ENCODE measurements at regions not wholly inside any gene's neighbourhood (a gene's known extent, or its start where the extent isn't known, plus 50 kb on each side); places are given as distances from the start of the nearest gene placed in this dataset.

DNA sequence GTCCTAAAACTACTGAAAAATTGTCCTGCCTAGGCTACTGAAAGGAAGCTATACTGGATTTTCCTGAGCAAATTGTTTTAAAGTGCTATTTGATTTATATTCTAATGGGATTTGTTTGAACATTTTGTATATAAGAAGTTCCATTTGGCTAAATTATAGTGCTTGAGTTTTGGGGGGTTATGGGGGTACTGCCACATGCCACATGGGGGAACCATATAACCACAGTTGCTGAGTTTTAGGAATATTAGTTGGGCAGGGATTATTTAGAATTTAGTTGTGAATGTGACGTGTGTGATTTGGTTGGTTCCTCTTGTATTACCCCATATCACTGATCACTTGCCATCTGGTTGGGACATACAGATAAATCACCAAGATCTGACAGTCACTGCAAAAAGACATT lies 224.5 kb upstream of the TAPT1 start:
- H3K36me3 ChIP-seq (ENCODE audit: control insufficient read depth in 1 of 2, insufficient read depth in 2 of 2, low read depth in 1 of 2, low read length in 2 of 2): no peaks in the 10 kb centered on the region
- no peak overlapping the region for H3K23ac ChIP-seq (ENCODE audit: low read length in 2 of 2)
- H2AK5ac ChIP-seq (ENCODE audit: low read length, severe bottlenecking): no peak overlapping the region
- H4K8ac ChIP-seq (ENCODE audit: low read length): no peak overlapping the region
- H3K4me3 ChIP-seq (ENCODE audit: insufficient read depth in 1 of 2, low read depth in 1 of 2, low read length in 2 of 2): no peak overlapping the region
- no peaks in the 10 kb centered on the region for H3K9me3 ChIP-seq (ENCODE audit: control insufficient read depth, low read length)
- no peak overlapping the region for H2BK12ac ChIP-seq (ENCODE audit: low read length in 2 of 2)
- H4K91ac ChIP-seq (ENCODE audit: low read length): no peak overlapping the region
- no peak overlapping the region for H3K14ac ChIP-seq (ENCODE audit: low read length in 2 of 2)
- no peak overlapping the region for H2BK15ac ChIP-seq (ENCODE audit: low read depth, poor library complexity, severe bottlenecking)
- peaks cover 0 to 3% of the 10 kb centered on the region in 2 experiments for H3K27me3 ChIP-seq (ENCODE audit: control insufficient read depth in 1 of 2, insufficient read depth in 1 of 2, low read length in 2 of 2)
- H3K79me1 ChIP-seq (replicated peaks; ENCODE audit: low read length, poor library complexity, severe bottlenecking): no peaks in the 10 kb centered on the region
- H2BK5ac ChIP-seq (ENCODE audit: low read depth, low read length, poor library complexity, severe bottlenecking): no peak overlapping the region
- H3K4me1 ChIP-seq (ENCODE audit: control insufficient read depth, insufficient read depth, low read depth, low read length): no peaks in the 10 kb centered on the region
- no peak overlapping the region for H2BK120ac ChIP-seq (ENCODE audit: low read depth, low read length)
- H3K9ac ChIP-seq (ENCODE audit: low read length): no peak overlapping the region
- 86% methylated on average over 1 of the region's 1 CpG for WGBS
- no peak overlapping the region for H3K4ac ChIP-seq (ENCODE audit: low read depth in 1 of 2, low read length in 2 of 2)
- no peak overlapping the region for H3K27ac ChIP-seq (ENCODE audit: low read length, poor library complexity, severe bottlenecking)
- no peak overlapping the region for H3K18ac ChIP-seq (ENCODE audit: low read depth in 1 of 2, low read length in 2 of 2)
- DNase-seq: peak; percentile 3
- H3K4me2 ChIP-seq (ENCODE audit: low read length, poor library complexity, severe bottlenecking): no peak overlapping the region
- no peak overlapping the region for H2AFZ ChIP-seq (ENCODE audit: low read depth, low read length)

GRCh38 chr4:16450031-16450430 lies 223.8 kb upstream of the TAPT1 start:
- H3K23ac ChIP-seq (ENCODE audit: low read length in 2 of 2): no peak overlapping the region
- H3K27me3 ChIP-seq (ENCODE audit: control insufficient read depth in 1 of 2, insufficient read depth in 1 of 2, low read length in 2 of 2): peaks cover 0 to 3% of the 10 kb centered on the region in 2 experiments
- H2AFZ ChIP-seq (ENCODE audit: low read depth, low read length): no peak overlapping the region
- H4K8ac ChIP-seq (ENCODE audit: low read length): no peak overlapping the region
- no peak overlapping the region for H2BK5ac ChIP-seq (ENCODE audit: low read depth, low read length, poor library complexity, severe bottlenecking)
- no peak overlapping the region for H3K18ac ChIP-seq (ENCODE audit: low read depth in 1 of 2, low read length in 2 of 2)
- H3K79me1 ChIP-seq (replicated peaks; ENCODE audit: low read length, poor library complexity, severe bottlenecking): no peaks in the 10 kb centered on the region
- no peak overlapping the region for H2AK5ac ChIP-seq (ENCODE audit: low read length, severe bottlenecking)
- H3K27ac ChIP-seq (ENCODE audit: low read length, poor library complexity, severe bottlenecking): no peak overlapping the region
- 33% methylated on average over 3 of the region's 3 CpGs for WGBS
- no peak overlapping the region for H3K4me2 ChIP-seq (ENCODE audit: low read length, poor library complexity, severe bottlenecking)
- no peak overlapping the region for H3K4ac ChIP-seq (ENCODE audit: low read depth in 1 of 2, low read length in 2 of 2)
- H3K4me1 ChIP-seq (ENCODE audit: control insufficient read depth, insufficient read depth, low read depth, low read length): no peaks in the 10 kb centered on the region
- H2BK12ac ChIP-seq (ENCODE audit: low read length in 2 of 2): no peak overlapping the region
- no peak overlapping the region for H2BK15ac ChIP-seq (ENCODE audit: low read depth, poor library complexity, severe bottlenecking)
- H3K36me3 ChIP-seq (ENCODE audit: control insufficient read depth in 1 of 2, insufficient read depth in 2 of 2, low read depth in 1 of 2, low read length in 2 of 2): no peaks in the 10 kb centered on the region
- no peak overlapping the region for H3K9ac ChIP-seq (ENCODE audit: low read length)
- no peak overlapping the region for H3K14ac ChIP-seq (ENCODE audit: low read length in 2 of 2)
- no peak overlapping the region for H4K91ac ChIP-seq (ENCODE audit: low read length)
- no peak overlapping the region for H2BK120ac ChIP-seq (ENCODE audit: low read depth, low read length)
- no peak for DNase-seq
- H3K4me3 ChIP-seq (ENCODE audit: insufficient read depth in 1 of 2, low read depth in 1 of 2, low read length in 2 of 2): no peak overlapping the region
- no peaks in the 10 kb centered on the region for H3K9me3 ChIP-seq (ENCODE audit: control insufficient read depth, low read length)

DNA sequence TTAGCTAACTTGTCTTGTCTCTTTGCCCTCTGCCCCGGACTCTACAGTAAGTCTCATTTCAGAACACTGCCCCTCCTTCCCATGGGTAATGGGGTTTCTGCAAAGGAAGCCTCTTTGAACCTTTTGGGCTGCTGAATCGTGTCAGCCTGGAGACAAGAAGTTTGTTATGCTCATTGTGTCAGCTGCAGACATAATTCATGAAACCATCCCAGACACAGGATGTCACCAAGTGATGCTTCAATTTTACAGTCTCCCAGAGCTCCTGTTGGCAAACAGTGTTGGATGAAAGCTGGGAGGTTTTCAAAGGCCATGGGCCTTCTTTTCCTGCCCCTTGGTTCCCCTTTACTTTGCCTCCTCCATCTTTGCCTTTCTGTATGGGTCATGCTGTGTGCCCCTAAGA lies 223.1 kb upstream of the TAPT1 start:
- Histone ChIP-seq H3K18ac (ENCODE audit: low read depth in 1 of 2, low read length in 2 of 2) (no peak overlapping the region), H3K4ac (ENCODE audit: low read depth in 1 of 2, low read length in 2 of 2) (no peak overlapping the region), H4K91ac (ENCODE audit: low read length) (no peak overlapping the region), H3K36me3 (ENCODE audit: control insufficient read depth in 1 of 2, insufficient read depth in 2 of 2, low read depth in 1 of 2, low read length in 2 of 2) (no peaks in the 10 kb centered on the region), H3K4me1 (ENCODE audit: control insufficient read depth, insufficient read depth, low read depth, low read length) (no peaks in the 10 kb centered on the region), H3K14ac (ENCODE audit: low read length in 2 of 2) (no peak overlapping the region), H2BK120ac (ENCODE audit: low read depth, low read length) (no peak overlapping the region), H3K23ac (ENCODE audit: low read length in 2 of 2) (no peak overlapping the region), H3K9ac (ENCODE audit: low read length) (no peak overlapping the region), H3K27ac (ENCODE audit: low read length, poor library complexity, severe bottlenecking) (no peak overlapping the region), H2BK15ac (ENCODE audit: low read depth, poor library complexity, severe bottlenecking) (no peak overlapping the region), H2AFZ (ENCODE audit: low read depth, low read length) (no peak overlapping the region), H3K9me3 (ENCODE audit: control insufficient read depth, low read length) (no peaks in the 10 kb centered on the region), H2AK5ac (ENCODE audit: low read length, severe bottlenecking) (no peak overlapping the region), H3K4me3 (ENCODE audit: insufficient read depth in 1 of 2, low read depth in 1 of 2, low read length in 2 of 2) (no peak overlapping the region), H3K79me1 (replicated peaks; ENCODE audit: low read length, poor library complexity, severe bottlenecking) (no peaks in the 10 kb centered on the region), H2BK12ac (ENCODE audit: low read length in 2 of 2) (no peak overlapping the region), H3K27me3 (ENCODE audit: control insufficient read depth in 1 of 2, insufficient read depth in 1 of 2, low read length in 2 of 2) (peaks cover 0 to 3% of the 10 kb centered on the region in 2 experiments), H2BK5ac (ENCODE audit: low read depth, low read length, poor library complexity, severe bottlenecking) (no peak overlapping the region), H4K8ac (ENCODE audit: low read length) (no peak overlapping the region), H3K4me2 (ENCODE audit: low read length, poor library complexity, severe bottlenecking) (no peak overlapping the region)
- WGBS: 50% methylated on average over 2 of the region's 2 CpGs
- no peak for DNase-seq

DNA sequence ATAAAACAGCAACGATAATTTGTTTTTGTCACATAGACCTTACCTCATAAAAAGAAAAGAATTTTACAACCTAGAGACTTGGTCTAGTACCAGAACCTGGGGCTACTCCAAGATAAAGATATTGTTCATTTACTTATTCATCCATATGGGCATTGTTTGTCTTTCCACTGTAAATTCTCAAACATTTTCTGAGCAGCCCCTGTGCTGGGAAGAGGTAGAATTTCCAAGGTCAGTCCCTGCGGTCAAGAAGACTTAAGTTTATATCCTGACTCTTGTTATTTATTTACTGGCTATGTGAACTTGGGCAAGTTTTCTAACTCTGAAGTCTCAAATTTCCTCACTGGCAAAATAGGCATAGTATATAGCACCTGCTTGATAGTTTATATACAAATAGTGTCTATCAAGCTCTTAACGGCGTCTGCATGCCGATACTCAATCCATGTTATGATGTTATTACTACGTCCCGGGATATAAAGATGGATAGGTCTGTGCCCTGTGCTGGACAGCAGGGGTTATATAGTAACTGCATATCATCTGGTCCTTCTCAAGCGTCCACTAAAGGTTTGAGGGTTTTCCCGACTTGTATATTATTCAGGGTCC lies 222.1 kb upstream of the TAPT1 start:
- no peak overlapping the region for H4K8ac ChIP-seq (ENCODE audit: low read length)
- no peaks in the 10 kb centered on the region for H3K9me3 ChIP-seq (ENCODE audit: control insufficient read depth, low read length)
- H3K27me3 ChIP-seq (ENCODE audit: control insufficient read depth in 1 of 2, insufficient read depth in 1 of 2, low read length in 2 of 2): peaks cover 0 to 3% of the 10 kb centered on the region in 2 experiments
- no peak overlapping the region for H3K9ac ChIP-seq (ENCODE audit: low read length)
- H2BK120ac ChIP-seq (ENCODE audit: low read depth, low read length): no peak overlapping the region
- no peak overlapping the region for H2AFZ ChIP-seq (ENCODE audit: low read depth, low read length)
- no peaks in the 10 kb centered on the region for H3K36me3 ChIP-seq (ENCODE audit: control insufficient read depth in 1 of 2, insufficient read depth in 2 of 2, low read depth in 1 of 2, low read length in 2 of 2)
- H3K79me1 ChIP-seq (replicated peaks; ENCODE audit: low read length, poor library complexity, severe bottlenecking): no peaks in the 10 kb centered on the region
- 93% methylated on average over 8 of the region's 9 CpGs for WGBS
- no peak overlapping the region for H3K23ac ChIP-seq (ENCODE audit: low read length in 2 of 2)
- no peak overlapping the region for H3K4me3 ChIP-seq (ENCODE audit: insufficient read depth in 1 of 2, low read depth in 1 of 2, low read length in 2 of 2)
- no peak overlapping the region for H3K4ac ChIP-seq (ENCODE audit: low read depth in 1 of 2, low read length in 2 of 2)
- H2BK15ac ChIP-seq (ENCODE audit: low read depth, poor library complexity, severe bottlenecking): no peak overlapping the region
- H3K18ac ChIP-seq (ENCODE audit: low read depth in 1 of 2, low read length in 2 of 2): no peak overlapping the region
- H3K27ac ChIP-seq (ENCODE audit: low read length, poor library complexity, severe bottlenecking): no peak overlapping the region
- no peak overlapping the region for H3K4me2 ChIP-seq (ENCODE audit: low read length, poor library complexity, severe bottlenecking)
- H2AK5ac ChIP-seq (ENCODE audit: low read length, severe bottlenecking): no peak overlapping the region
- H3K4me1 ChIP-seq (ENCODE audit: control insufficient read depth, insufficient read depth, low read depth, low read length): no peaks in the 10 kb centered on the region
- H4K91ac ChIP-seq (ENCODE audit: low read length): no peak overlapping the region
- DNase-seq: no peak
- no peak overlapping the region for H2BK5ac ChIP-seq (ENCODE audit: low read depth, low read length, poor library complexity, severe bottlenecking)
- H2BK12ac ChIP-seq (ENCODE audit: low read length in 2 of 2): no peak overlapping the region
- H3K14ac ChIP-seq (ENCODE audit: low read length in 2 of 2): no peak overlapping the region
